Kidney (tissue), 13 donors: ENCODE measurements at regions not wholly inside any gene's neighbourhood (a gene's known extent, or its start where the extent isn't known, plus 50 kb on each side); places are given as distances from the start of the nearest gene placed in this dataset.

Experiments used
- DNase-seq, 5 donors: peaks; one replicate each; pipeline ENCODE4 v3.0.0-alpha.2; 2013 to 2020
- FAIRE-seq: peaks from 2 replicates; lab custom pipeline; 2012; peaks lifted over from hg19 to GRCh38; lab: Jason Lieb, UNC
- H3K27ac ChIP-seq, 2 donors: one replicate each; pipeline ENCODE4 v1.7.0; 2013; ENCODE audit warnings: low read depth in 2 of 2, low read length in 2 of 2, inconsistent platforms in 1 of 2
- H3K27me3 ChIP-seq: one replicate; pipeline ENCODE4 v1.7.1; 2013; ENCODE audit warnings: low read length, inconsistent platforms; ENCODE audit not compliant: control insufficient read depth, insufficient read depth
- H3K36me3 ChIP-seq, 3 donors: one replicate each; pipeline versions ENCODE4 v1.7.0 to v1.7.1; 2013; ENCODE audit warnings: low read length in 3 of 3, control low read depth in 1 of 3, inconsistent platforms in 1 of 3; ENCODE audit not compliant: insufficient read depth in 3 of 3, control insufficient read depth in 2 of 3
- H3K4me1 ChIP-seq, 3 donors: one replicate each; pipeline versions ENCODE4 v1.7.0 to v1.7.1; 2013; ENCODE audit warnings: low read length in 3 of 3, inconsistent platforms in 1 of 3, low read depth in 1 of 3; ENCODE audit not compliant: control insufficient read depth in 2 of 3, insufficient read depth in 2 of 3
- H3K4me3 ChIP-seq, 3 donors: one replicate each; pipeline versions ENCODE4 v1.7.0 to v1.8.1; 2013; ENCODE audit warnings: low read length in 3 of 3, control low read depth in 1 of 3, inconsistent platforms in 1 of 3
- H3K9ac ChIP-seq, 3 donors: one replicate each; pipeline versions ENCODE4 v1.7.0 to v1.7.1; 2013; ENCODE audit warnings: low read length in 3 of 3, control low read depth in 1 of 3, inconsistent platforms in 1 of 3
- H3K9me3 ChIP-seq, 3 donors: one replicate each; pipeline versions ENCODE4 v1.7.0 to v1.7.1; 2013; ENCODE audit warnings: low read length in 3 of 3, control low read depth in 1 of 3, inconsistent platforms in 1 of 3; ENCODE audit not compliant: control insufficient read depth in 2 of 3, insufficient read depth in 1 of 3
- intact Hi-C: fragments of 100-400 bp; cut with DNase I; formaldehyde crosslinking; loops from one replicate; pipeline ENCODE4 v1.11.1; 2022
- TF ChIP-seq, protein P1 (sequence below): IDR thresholded peaks from 3 replicates; pipeline ENCODE4 v1.5.1; 2012; ENCODE audit warnings: mild to moderate bottlenecking, moderate library complexity, borderline replicate concordance; ENCODE audit not compliant: insufficient read depth; ENCODE audit errors: extremely low read depth
- donor health status: control.
- donor health status: control.
- donor health status: control.
- donor health status: control.
- donor health status: control.
- donor health status: DM: yes; HTN: yes; CAD: no.
- donor health status: Normal renal cell carcinoma (clear cell type).

DNA sequence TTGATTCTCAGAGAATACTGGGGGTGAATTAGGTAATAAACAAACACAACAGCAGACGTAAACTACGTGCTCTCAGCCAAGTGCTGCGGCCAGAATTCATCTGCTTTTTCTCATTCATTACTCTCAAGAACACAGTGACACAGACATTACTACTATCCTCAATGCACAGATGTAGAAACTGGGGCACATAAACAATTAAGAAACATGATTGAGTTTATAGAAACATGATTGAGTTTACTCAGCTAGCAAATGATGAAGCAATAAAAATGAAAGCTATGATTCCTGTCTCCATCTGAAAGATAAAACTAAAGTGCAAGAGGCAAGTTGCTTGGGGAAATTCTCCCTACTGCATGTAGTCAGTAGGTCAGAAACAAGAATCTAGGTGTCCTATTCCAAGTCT lies 140.5 kb downstream of the IFI44 start:
- Histone ChIP-seq H3K4me3 (no peak overlapping the region), H3K4me1 (no peaks in the 10 kb centered on the region), H3K9ac (no peak overlapping the region), H3K27ac (no peak overlapping the region), H3K9me3 (no peaks in the 10 kb centered on the region), H3K27me3 (no peaks in the 10 kb centered on the region), H3K36me3 (no peaks in the 10 kb centered on the region)
- intact Hi-C loops, result no loop called here
- DNase-seq (no peak), FAIRE-seq (no peak)
- TF ChIP-seq, protein P1, sequence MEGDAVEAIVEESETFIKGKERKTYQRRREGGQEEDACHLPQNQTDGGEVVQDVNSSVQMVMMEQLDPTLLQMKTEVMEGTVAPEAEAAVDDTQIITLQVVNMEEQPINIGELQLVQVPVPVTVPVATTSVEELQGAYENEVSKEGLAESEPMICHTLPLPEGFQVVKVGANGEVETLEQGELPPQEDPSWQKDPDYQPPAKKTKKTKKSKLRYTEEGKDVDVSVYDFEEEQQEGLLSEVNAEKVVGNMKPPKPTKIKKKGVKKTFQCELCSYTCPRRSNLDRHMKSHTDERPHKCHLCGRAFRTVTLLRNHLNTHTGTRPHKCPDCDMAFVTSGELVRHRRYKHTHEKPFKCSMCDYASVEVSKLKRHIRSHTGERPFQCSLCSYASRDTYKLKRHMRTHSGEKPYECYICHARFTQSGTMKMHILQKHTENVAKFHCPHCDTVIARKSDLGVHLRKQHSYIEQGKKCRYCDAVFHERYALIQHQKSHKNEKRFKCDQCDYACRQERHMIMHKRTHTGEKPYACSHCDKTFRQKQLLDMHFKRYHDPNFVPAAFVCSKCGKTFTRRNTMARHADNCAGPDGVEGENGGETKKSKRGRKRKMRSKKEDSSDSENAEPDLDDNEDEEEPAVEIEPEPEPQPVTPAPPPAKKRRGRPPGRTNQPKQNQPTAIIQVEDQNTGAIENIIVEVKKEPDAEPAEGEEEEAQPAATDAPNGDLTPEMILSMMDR, result no peak

DNA sequence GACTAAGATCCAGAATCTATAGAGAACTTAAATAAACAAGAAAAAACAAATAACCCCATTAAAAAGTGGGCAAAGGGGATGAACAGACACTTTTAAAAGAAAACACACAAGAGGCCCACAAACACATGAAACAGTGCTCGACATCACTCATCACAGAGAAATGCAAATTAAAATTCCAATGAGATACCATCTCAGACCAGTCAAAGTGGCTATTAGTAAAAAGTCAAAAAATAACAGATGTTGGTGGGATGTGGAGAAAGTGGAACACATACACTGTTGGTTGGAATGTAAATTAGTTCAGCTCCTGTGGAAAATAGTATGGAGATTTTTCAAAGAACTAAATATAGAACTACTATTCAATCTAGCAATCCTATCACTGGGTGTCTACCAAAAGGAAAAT lies 143.1 kb downstream of the IFI44 start:
- no peak for DNase-seq
- H3K4me3 ChIP-seq, result no peak overlapping the region
- H3K9ac ChIP-seq, result no peak overlapping the region
- intact Hi-C loops, result no loop called here
- FAIRE-seq, result no peak
- H3K9me3 ChIP-seq, result no peaks in the 10 kb centered on the region
- TF ChIP-seq, protein P1, result no peak
- no peak overlapping the region for H3K27ac ChIP-seq
- H3K36me3 ChIP-seq, result no peaks in the 10 kb centered on the region
- no peaks in the 10 kb centered on the region for H3K4me1 ChIP-seq
- no peaks in the 10 kb centered on the region for H3K27me3 ChIP-seq

DNA sequence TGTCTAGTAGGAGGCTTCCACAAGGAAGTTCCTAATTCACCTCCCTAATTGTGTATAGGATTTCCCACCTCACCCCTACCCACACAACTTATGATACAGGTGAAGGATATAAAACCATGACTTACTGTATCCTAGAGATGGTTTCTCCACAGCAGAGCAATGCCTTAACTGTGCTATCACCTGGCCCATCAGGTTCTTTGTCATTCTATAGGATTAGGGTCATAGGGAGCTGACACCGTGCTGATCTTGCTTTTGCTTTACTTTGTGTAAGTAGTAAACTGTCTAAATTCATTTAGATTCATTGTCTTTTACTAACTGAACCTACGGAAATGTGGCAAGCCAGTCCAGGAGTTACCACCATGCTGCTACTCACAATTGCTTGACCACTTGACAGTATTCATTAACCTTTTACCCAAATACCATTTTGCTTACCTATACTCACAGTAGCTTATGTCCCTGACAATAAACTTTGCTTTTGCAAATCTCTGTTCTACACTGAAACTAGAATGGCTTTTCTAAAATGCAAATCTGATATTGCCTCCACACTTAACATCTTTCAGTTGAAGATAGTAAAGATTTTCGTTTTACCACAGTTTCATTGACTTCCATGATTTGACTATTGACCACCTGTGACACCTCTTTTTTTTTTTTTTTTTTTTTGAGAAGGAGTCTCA lies 147.6 kb downstream of the IFI44 start:
- no peaks in the 10 kb centered on the region for H3K9me3 ChIP-seq
- H3K4me1 ChIP-seq, result no peaks in the 10 kb centered on the region
- no peak for FAIRE-seq
- TF ChIP-seq, protein P1, result no peak
- no peak overlapping the region for H3K9ac ChIP-seq
- intact Hi-C loops, result no loop called here
- H3K36me3 ChIP-seq, result no peaks in the 10 kb centered on the region
- H3K27me3 ChIP-seq, result no peaks in the 10 kb centered on the region
- H3K27ac ChIP-seq, result no peak overlapping the region
- H3K4me3 ChIP-seq, result no peak overlapping the region
- peak in 1 of 5 donors; percentile 12 for DNase-seq

DNA sequence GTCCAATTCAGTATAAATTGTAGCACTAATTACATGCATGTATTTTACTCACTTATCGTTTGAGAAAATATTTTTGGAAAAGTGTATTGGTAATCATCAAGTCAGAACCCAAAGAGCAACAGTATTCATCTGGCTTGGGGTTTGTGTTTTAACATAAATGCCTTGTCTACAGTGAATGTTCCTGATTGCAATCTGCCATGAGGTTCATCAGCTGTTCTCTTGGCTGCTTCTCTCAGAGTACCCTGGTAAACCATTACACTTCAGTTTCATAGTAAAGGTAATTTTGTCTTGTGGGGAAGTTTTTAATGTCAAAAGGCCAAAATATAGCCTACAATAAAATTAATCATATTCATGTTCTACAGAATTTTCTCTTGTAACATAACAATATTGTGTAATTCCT lies 150.3 kb downstream of the IFI44 start:
- FAIRE-seq (no peak), DNase-seq (no peak)
- intact Hi-C loops, result no loop called here
- H3K9ac ChIP-seq, result no peak overlapping the region
- no peak overlapping the region for H3K27ac ChIP-seq
- H3K27me3 ChIP-seq, result no peaks in the 10 kb centered on the region
- no peak overlapping the region for H3K4me3 ChIP-seq
- TF ChIP-seq, protein P1, result no peak
- no peaks in the 10 kb centered on the region for H3K9me3 ChIP-seq
- no peaks in the 10 kb centered on the region for H3K4me1 ChIP-seq
- H3K36me3 ChIP-seq, result no peaks in the 10 kb centered on the region
